A172 (cell line): ENCODE measurements at regions not wholly inside any gene's neighbourhood (a gene's known extent, or its start where the extent isn't known, plus 50 kb on each side); places are given as distances from the start of the nearest gene placed in this dataset.

ENCODE experiments used
- DNase-seq: peaks from one replicate; pipeline ENCODE4 v3.0.0-alpha.2; 2015; ENCODE audit warnings: low spot score

- no peak for DNase-seq
Measured at GRCh38 chr9:90020276-90020871, 415.6 kb downstream of the GADD45G start.

DNA sequence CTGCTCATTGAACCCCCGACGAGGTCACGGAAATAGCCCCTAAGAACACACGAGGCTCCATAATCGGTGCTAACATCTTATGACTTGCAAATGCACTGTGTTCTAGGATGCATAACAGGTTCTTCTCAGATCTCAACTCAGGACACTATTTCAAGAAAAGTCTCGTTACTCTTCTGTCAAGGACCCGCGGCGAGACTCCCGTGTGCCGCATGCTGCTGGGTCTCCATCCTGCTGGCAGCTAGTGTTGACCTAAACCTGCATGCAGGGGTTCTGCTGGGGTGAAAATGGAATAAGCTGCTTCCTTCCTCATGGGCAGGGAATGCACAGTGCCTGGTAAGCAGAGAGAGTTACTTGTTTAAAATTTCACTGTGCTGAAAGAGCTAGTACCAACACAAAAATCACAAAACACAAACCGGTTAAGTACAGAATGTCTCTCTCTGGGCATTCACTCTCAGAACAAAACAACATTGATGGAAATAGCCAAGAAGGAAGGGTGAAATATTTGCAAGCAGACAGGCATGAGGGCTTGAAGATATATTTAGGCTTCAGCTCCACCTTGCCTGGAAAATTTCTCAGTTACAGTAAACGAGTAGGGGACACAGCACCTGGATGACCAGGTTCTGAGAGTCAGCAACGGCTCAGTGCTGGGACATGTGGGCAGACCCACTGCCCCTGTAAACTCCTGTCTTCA, 416.5 kb downstream of the GADD45G start:
- no peak for DNase-seq

DNA sequence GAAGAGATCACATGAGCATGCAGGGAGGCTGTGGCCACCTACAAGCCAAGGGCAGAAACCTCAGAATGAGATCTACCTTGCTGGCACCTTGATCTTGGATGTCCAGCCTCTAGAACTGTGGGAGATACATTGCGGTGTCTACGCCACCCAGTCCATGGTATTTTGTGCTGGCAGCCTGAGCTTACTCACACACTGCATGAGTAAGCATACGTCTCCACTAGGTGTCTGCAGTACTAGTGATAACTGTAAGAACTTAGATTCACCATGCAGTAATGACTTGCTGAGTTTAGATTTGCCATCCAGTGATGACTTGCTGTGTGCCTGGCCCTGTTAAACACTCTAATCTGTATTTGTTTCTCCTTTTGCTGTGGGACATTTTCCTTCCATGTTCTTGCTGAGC, 417.7 kb downstream of the GADD45G start:
- peak; percentile 23 for DNase-seq

GRCh38 chr9:90023861-90024260, 419.0 kb downstream of the GADD45G start:
- no peak for DNase-seq

GRCh38 chr9:90024409-90024808, 419.6 kb downstream of the GADD45G start:
- DNase-seq = no peak

DNA sequence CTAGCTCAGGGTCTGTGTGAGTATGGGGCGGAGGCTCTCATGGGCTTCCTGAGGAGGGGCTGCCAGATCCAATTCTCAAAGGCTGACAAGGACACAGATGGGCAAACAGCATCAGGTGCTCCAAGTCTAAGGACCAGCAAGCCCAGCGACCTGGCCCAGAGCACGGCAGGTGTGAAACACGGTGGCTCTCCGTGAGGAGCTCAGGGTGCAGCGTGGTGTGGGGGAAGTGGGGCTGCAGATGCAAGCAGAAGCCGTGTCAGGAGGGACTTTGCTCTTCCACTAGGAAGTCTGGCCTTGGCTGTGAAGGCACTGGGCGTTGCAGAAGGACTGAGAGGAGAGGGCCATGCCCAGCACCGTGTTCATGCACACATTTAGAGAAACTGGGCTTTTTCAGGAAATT, 420.0 kb downstream of the GADD45G start:
- no peak for DNase-seq

DNA sequence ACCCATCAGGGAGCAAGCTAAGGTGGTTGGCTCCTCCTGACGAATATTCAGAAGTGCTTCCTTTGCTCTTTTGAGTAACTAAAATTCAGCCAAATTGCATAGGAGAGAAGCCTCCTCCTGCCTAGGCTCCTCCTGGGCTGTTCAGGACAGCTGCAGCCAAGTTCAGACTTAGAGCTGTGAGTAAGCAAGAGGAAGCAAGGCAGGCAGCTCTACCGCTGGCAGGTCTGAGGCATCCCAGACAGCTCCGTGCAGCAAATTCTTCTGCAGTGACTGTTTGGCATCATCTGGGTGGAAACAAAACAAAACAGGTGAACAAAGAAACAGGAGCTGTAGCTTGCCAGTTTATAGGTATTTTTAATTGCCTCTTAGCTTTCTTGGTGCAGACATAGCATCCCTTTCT, 421.0 kb downstream of the GADD45G start:
- DNase-seq = peak; percentile 84

DNA sequence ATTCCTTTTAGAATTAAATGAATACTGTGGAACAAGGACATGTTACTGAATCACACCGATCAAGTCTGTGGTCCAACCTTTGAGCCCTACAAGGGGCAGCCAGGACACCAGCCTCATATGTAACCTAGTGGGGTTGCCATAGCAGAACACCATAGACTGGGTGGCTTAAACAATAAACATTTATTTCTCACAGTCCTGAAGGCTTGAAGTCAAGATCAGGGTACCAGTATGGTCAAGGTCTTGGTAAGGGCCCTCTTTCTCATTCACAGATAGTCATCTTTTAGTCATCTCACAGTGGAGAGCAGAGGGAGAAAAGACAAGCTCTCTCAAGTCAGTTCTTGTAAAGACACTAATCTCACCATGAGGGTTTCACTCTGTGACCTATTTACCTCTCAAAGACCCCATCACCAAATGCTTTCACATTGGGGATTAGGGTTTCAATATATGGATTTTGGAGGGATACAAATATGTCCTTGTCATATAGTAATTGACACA, 422.5 kb downstream of the GADD45G start:
- no peak for DNase-seq

DNA sequence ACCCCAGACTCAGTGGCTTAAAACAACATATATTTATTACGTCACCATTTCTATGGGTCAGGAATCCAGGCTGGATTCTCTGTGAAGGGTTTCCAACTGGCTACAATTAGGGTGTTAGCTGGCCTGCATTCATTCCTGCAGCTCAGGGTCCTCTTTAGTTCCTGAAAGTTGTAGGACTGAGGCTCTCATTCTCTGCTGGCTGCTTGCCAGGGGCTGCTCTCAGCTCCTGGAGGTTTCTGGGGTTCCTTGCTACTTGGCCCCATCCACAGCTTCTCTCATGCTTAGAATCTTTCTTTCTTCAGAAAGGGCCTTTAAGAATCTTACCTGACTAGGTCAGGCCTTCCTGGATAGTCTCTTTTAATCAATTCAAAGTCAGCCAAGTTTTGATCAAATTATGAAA, 424.6 kb downstream of the GADD45G start:
- DNase-seq = no peak

GRCh38 chr9:90029996-90030395, 425.2 kb downstream of the GADD45G start:
- peak; percentile 85 for DNase-seq

DNA sequence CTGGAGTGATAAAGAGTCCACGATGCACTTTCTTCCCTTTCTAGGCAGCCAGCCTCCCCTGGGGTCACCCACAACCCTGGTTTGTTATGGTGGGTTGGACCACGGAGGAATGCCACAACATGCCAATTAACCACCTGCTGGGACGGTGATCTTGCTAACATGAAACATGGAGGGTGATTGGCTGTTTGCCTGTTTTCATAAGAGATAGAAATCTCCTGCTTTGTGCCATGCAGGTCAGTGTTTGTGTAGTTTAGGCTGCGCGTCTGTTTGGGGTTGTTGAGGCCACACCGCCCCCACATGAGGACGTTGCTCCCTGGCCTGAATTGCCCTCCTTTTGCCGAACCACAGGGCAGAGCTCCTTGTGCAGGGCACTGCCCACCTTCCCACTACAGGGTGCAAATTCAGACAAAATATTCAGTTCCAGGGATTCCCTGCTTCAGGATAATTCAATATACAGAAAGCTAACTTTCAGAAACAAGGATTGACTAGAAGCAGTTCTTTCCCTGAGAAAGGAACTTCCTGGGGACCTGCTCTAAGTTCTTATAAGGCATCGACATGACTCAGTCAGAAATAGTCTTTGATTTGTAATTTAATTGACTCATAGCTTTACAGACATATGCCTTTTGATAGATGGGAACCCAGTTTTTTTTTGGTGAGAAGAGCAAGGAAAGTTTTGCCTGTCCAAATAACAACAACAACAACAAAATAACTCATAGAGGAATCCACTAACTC, 427.6 kb downstream of the GADD45G start:
- no peak for DNase-seq

DNA sequence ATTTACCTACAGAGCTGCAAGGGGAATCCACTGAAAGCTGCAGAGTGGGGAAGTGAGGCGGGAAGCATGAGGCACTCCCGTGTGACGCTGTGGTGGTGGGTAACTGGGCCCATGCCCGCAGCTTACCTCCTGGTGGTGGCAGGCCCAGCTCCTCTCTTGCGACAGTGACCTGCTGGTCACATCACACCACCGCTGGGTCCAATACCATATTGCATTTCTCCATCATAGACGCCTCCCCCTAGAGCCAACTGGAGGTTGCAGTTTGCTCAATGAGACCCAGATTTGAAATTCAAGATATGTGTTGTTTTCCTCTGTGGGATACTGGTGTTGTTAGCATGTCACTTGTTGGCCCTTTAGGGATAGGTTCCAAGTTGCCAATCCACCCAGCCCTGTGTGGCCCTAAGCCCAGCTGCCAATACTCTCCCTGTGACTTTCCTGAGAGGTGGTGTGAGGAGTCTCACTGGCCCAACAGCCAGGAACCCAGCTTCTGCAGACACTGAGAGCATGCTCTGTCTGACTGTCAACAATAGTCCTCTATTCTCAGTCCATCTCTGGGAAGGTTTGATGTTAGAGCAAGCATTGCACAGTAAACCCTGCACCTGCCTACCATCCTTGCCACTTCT, 428.3 kb downstream of the GADD45G start:
- no peak for DNase-seq

- DNase-seq = no peak
Measured at GRCh38 chr9:90034071-90034470, 429.3 kb downstream of the GADD45G start.

DNA sequence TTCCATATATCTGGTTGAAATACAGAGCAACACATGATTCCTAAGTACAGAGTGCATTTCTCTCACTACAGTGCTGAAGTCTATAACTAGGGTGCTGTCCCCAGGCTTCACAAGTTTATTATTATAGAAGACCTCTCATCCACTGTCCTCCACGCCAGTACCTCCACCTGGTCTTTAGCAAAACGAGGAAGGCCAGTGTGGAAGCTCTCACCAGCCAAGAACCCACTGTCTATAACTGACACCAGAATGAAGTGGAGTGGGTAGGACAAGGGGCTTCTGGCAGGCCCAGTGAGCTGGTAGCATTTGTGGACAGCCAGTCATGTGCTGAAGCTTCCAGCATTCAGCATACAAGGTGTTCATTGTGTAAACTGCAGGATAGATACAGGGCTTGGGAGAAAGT, 430.7 kb downstream of the GADD45G start:
- DNase-seq = no peak

DNA sequence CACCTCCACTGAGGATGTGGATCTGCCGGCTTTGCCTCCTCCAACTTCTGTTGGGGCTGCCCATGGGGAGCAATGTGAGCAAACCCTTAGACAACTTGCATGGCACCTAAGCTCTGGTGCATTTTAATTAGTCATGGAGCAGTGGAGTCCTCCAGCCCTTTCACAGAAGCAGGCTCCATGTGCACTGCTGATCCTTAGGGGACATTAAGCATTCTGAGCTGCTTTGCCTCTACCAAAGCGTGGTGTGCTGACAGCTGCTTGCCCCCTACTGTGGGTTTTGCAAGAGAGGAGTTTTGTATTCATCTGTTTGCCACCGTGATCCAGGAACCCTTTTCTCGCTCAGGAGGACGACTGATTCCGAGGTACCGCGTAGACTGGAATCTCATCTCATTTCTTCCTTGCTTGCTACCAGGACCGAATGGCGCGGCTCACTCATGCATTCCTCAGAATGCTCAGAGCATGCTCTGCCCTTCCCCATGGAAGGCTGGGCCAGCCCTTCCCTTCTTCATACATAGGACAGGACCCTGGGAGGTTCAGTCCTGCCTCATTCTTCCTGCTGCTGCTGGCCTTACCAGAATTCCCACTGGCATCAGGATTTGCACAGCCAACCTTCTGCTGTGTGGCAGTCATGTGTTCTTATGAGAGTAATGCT, 432.5 kb downstream of the GADD45G start:
- no peak for DNase-seq

GRCh38 chr9:90038763-90039162, 434.0 kb downstream of the GADD45G start:
- DNase-seq = no peak

GRCh38 chr9:90044263-90044662, 439.5 kb downstream of the GADD45G start:
- no peak for DNase-seq

GRCh38 chr9:90044710-90045151, 439.9 kb downstream of the GADD45G start:
- peak; percentile 84 for DNase-seq

DNA sequence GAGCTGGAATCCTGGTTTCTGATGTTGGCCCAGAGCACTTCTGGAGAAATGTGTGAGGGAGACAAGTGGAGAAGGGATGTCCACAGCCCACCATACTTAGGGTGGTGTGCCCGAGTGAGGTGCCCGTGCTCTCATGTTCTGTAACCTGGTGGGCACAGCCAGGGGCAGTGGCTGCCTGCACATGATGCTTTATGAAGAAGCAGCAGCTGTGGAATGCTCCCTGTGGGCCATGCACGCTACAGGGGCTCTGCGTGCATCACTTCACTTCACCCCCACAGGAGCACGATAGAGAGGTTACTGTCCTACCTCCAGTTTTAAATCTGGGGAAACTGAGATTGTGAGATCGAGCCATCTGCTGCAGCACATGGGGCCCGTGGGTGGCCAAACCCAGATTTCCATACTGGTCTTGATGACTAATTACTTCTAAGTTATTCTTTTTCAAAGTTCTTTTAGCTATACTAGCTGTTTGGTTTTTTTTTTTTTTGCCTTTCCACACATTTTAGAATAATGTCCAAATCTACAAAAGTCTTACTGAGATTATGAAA, 441.6 kb downstream of the GADD45G start:
- DNase-seq = no peak

DNA sequence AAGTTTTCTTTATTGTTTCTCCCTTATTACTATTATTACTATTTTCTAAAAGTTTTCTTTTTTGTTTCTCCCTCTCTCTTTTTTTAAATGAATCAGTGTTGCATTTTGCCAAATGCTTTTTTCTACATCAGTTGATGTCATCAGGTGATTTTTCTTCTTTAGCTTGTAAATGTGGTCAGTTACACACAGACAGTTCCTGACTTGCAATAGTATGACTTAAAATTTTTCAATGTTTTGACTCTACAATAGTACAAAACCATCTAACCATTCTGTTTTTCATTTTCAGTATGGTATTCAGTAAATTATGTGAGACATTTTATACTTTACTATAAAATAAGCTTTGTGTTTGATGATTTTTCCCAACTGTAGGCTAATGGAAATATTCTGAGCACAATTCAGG, 443.0 kb downstream of the GADD45G start:
- DNase-seq = no peak

DNA sequence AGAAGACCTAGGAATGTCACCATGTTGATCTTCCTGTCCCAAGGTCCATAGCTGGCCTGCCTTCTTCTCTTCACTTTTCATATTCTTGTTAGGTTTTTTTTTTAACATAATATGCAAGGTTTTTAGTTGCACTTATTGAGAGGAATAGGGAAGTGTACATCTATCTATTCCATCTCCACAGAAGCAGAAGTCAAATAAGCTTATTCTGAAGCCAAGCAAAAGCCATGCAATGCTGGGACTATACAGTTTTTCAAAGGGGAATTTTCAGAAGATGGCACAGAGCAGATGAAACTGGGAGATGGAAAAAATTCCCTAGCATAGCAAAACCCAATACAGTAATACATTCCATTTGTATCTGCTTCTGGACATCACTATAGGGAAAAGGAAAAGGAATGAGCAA, 447.6 kb downstream of the GADD45G start:
- no peak for DNase-seq

DNA sequence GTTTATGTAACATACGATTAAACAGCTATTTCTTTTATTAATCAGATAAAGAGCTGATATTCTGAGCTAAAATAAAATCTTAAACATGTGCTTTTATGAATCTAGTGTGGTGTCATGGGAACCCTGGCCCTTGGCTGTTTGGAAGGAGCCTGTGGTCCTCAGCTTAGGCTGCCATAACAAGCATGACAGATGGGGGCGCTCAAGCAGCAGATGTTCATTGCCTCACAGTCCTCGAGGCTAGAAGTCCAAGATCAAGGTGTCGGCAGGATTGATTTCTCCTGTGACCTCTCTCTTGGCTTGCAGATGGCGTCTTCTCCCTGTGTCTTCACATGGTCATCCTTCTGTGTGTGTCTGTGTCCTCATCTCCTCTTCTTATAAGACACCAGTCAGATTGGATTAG, 448.2 kb downstream of the GADD45G start:
- no peak for DNase-seq
